GM23248 (cell line): ENCODE measurements at regions not wholly inside any gene's neighbourhood (a gene's known extent, or its start where the extent isn't known, plus 50 kb on each side); places are given as distances from the start of the nearest gene placed in this dataset.

Experiments
- EZH2 ChIP-seq: fragments of 200-600 bp; sonication (generic); IDR thresholded peaks from 2 replicates; pipeline ENCODE4 v1.6.1; 2018; ENCODE audit warnings: antibody characterized with exemption, mild to moderate bottlenecking; ENCODE audit not compliant: insufficient read depth, poor library complexity, severe bottlenecking
- EZH2phosphoT487 ChIP-seq: fragments of 200-600 bp; sonication (generic); IDR thresholded peaks from 2 replicates; pipeline ENCODE4 v1.6.1; 2018; ENCODE audit warnings: antibody characterized with exemption, moderate library complexity, mild to moderate bottlenecking, low read depth; ENCODE audit not compliant: insufficient read depth

DNA sequence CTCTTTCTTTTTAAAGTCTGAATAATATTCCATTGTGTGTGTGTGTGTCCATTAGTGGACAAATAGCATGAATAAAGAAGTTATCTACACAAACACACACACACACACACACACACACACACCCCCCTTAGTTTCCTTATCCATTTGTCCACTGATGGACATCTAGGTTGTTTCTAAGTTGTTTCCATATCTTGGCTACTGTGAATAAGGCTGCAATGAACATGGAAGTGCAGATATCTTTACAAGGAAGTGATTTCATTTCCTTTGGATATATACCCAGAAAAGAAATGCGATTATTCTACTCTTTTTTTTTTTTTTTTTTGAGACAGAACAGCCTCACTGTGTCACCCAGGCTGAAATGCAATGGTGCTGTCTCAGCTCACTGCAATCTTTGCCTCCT, 113.5 kb downstream of the MBL2 start:
- no peak for TF ChIP-seq EZH2
- no peak for TF ChIP-seq EZH2phosphoT487
